ENCODE measurements at regions not wholly inside any gene's neighbourhood (a gene's known extent, or its start where the extent isn't known, plus 50 kb on each side); places are given as distances from the start of the nearest gene placed in this dataset.

DNA sequence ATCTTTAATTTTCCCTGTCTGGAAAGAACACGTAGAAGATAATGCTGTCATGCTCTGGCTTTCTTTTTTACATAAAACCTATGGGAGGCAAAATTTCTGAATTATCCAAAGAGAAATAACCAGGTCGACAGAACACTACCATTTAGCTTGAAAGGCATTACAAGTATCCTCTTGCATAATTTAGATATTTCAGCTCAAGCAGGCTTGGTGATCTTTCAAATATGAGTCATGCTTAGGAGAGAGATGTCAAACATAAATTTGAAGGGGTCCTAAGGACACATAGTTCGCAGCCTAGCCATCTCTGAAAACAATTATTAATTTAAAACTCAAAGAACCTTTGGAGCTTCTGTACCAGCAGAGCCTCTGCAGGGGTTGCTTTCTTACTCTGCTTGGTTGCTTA lies 100.9 kb downstream of the FAS start:
- TF ChIP-seq, protein P1, sequence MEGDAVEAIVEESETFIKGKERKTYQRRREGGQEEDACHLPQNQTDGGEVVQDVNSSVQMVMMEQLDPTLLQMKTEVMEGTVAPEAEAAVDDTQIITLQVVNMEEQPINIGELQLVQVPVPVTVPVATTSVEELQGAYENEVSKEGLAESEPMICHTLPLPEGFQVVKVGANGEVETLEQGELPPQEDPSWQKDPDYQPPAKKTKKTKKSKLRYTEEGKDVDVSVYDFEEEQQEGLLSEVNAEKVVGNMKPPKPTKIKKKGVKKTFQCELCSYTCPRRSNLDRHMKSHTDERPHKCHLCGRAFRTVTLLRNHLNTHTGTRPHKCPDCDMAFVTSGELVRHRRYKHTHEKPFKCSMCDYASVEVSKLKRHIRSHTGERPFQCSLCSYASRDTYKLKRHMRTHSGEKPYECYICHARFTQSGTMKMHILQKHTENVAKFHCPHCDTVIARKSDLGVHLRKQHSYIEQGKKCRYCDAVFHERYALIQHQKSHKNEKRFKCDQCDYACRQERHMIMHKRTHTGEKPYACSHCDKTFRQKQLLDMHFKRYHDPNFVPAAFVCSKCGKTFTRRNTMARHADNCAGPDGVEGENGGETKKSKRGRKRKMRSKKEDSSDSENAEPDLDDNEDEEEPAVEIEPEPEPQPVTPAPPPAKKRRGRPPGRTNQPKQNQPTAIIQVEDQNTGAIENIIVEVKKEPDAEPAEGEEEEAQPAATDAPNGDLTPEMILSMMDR (IDR thresholded peaks at IDR 0.05) = no peak
- TF ChIP-seq POLR2A (IDR thresholded peaks at IDR 0.05) (no peak), POLR2AphosphoS5 (IDR thresholded peaks at IDR 0.05) (no peak)
